ENCODE measurements at regions not wholly inside any gene's neighbourhood (a gene's known extent, or its start where the extent isn't known, plus 50 kb on each side); places are given as distances from the start of the nearest gene placed in this dataset.

DNA sequence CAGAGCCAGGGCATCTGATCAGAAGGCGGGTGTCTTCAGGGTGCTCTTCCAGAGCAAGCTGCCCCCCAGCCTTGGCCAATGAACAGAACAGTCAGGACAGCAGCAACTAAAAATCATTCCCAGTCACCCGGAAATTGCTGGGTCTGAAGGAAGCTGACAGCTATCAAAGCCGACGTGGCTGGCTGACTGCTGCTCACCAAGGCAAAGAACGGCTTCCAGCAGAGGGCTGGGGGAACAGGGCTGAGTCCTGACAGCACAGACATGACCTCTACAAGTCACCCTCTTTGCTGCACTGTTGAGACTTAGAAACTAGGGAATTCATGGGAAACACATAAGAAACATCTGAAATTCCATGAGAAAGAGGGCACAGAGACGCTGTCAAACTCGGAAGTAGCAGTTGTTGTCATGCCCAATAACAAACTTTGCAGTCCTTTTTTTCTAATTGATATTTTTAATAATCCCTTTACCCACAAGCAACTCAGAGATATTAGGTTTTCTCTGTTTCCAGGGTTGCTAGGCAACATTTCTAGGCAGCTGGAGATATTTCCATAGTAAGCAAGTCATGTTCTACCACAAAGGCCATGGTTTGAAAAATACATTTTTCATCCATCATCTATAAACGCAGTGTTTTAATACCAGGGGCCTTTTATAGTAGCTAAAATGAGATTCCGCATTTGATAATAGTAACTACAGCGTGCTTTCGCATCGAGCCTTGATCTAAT lies 365.2 kb downstream of the SEC23A start:
- H3K4me3 Mint-ChIP-seq, result no peak overlapping the region
- Histone ChIP-seq H3K9me3 (no peaks in the 10 kb centered on the region), H3K36me3 (ENCODE audit: control insufficient read depth in 2 of 2, extremely low read depth in 1 of 2, insufficient read depth in 1 of 2, low read length in 1 of 2) (no peaks in the 10 kb centered on the region), H3K27ac (ENCODE audit: low read length) (no peak overlapping the region), H3K4me1 (ENCODE audit: control insufficient read depth in 1 of 2, extremely low read depth in 1 of 2, insufficient read depth in 2 of 2, low read length in 2 of 2) (peaks cover 0 to 2% of the 10 kb centered on the region in 2 experiments), H3K27me3 (replicated peaks in 1 of 2; ENCODE audit: control insufficient read depth in 2 of 2, extremely low read depth in 1 of 2, insufficient read depth in 2 of 2, low read length in 1 of 2) (no peaks in the 10 kb centered on the region), H3K4me3 (ENCODE audit: control insufficient read depth in 1 of 2, extremely low read depth in 1 of 2, low read length in 1 of 2) (no peak overlapping the region)
- ChIA-PET POLR2A (no interaction called here), CTCF (interaction anchor here in 1 of 2 donors (0.6 kb wide), 1 partner anchor 1504 kb away, joined by 3 read pairs; no protein-coding TSS in a partner anchor)
- ATAC-seq (replicated peaks in 1 of 4) (no peak), DNase-seq (no peak)
- H3K27me3 Mint-ChIP-seq, result peaks cover 0 to 4% of the 10 kb centered on the region in 2 donors
- peaks cover 0 to 4% (median 0%) of the 10 kb centered on the region in 3 donors for H3K9me3 Mint-ChIP-seq
- H3K27ac Mint-ChIP-seq, result no peak overlapping the region
- H3K36me3 Mint-ChIP-seq, result no peaks in the 10 kb centered on the region
- no peaks in the 10 kb centered on the region for H3K4me1 Mint-ChIP-seq
- WGBS (ENCODE audit: insufficient coverage), result 86% methylated on average over 10 of the region's 12 CpGs

DNA sequence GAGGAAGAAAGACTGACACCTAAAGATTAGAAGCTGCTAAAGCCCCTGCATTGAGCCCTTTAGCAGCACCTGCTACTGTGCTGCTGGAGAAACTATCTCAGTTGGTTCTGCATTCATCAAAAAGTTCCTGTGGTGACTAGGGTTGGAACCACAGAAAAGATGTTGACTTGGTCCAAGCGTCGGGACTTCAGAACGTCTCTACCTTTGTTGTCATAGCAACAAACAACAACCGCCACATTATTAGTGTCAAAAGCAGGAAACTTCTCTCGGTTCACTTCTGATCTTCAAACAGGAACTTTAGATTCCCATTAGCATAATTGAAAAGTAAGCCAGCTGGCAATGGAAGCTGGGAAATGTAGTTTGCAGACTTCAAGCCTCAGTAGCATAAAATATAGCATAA lies 368.0 kb downstream of the SEC23A start:
- H3K27ac ChIP-seq (ENCODE audit: low read length), result no peak overlapping the region
- H3K27me3 Mint-ChIP-seq, result peaks cover 0 to 3% of the 10 kb centered on the region in 2 donors
- H3K4me1 Mint-ChIP-seq, result no peaks in the 10 kb centered on the region
- H3K27me3 ChIP-seq (replicated peaks in 1 of 2; ENCODE audit: control insufficient read depth in 2 of 2, extremely low read depth in 1 of 2, insufficient read depth in 2 of 2, low read length in 1 of 2), result no peaks in the 10 kb centered on the region
- H3K4me3 ChIP-seq (ENCODE audit: control insufficient read depth in 1 of 2, extremely low read depth in 1 of 2, low read length in 1 of 2), result peak overlapping the region in 1 of 2 donors; percentile 10
- H3K4me3 Mint-ChIP-seq, result no peak overlapping the region
- no peaks in the 10 kb centered on the region for H3K36me3 Mint-ChIP-seq
- peak in 1 of 35 experiments; percentile 5 for DNase-seq
- no peak overlapping the region for H3K27ac Mint-ChIP-seq
- peaks cover 0 to 8% (median 0%) of the 10 kb centered on the region in 3 donors for H3K9me3 Mint-ChIP-seq
- ChIA-PET CTCF (no interaction called here), POLR2A (no interaction called here)
- no CpG with 5 or more reads among the region's 5 CpGs for WGBS (ENCODE audit: insufficient coverage)
- ATAC-seq (replicated peaks in 1 of 4), result no peak
- H3K9me3 ChIP-seq, result no peaks in the 10 kb centered on the region
- H3K36me3 ChIP-seq (ENCODE audit: control insufficient read depth in 2 of 2, extremely low read depth in 1 of 2, insufficient read depth in 1 of 2, low read length in 1 of 2), result no peaks in the 10 kb centered on the region
- peaks cover 0 to 2% of the 10 kb centered on the region in 2 experiments for H3K4me1 ChIP-seq (ENCODE audit: control insufficient read depth in 1 of 2, extremely low read depth in 1 of 2, insufficient read depth in 2 of 2, low read length in 2 of 2)

DNA sequence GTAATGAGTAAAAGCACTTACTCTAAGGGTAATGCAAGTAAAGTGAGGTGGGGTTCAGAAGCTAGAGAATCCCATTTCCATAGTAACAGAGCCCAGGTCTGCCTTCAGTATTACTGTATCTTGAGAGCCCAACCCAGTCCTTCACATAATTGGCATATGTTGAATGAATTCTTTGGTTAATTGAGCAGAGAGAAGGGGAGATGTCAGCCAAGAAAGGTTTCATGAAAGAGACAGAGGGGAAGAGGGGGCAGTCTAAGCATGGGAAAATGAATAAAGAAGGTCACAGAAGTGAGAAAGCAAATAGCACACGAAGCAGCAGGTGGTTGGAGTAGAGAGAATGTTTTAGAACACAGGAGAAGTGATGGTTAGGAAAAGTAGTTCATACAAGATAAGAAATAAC lies 371.1 kb downstream of the SEC23A start:
- ChIA-PET CTCF (no interaction called here), POLR2A (no interaction called here)
- H3K27ac Mint-ChIP-seq, result no peak overlapping the region
- H3K4me3 Mint-ChIP-seq, result no peak overlapping the region
- Histone ChIP-seq H3K27ac (ENCODE audit: low read length) (no peak overlapping the region), H3K4me3 (ENCODE audit: control insufficient read depth in 1 of 2, extremely low read depth in 1 of 2, low read length in 1 of 2) (no peak overlapping the region), H3K4me1 (ENCODE audit: control insufficient read depth in 1 of 2, extremely low read depth in 1 of 2, insufficient read depth in 2 of 2, low read length in 2 of 2) (no peaks in the 10 kb centered on the region), H3K36me3 (ENCODE audit: control insufficient read depth in 2 of 2, extremely low read depth in 1 of 2, insufficient read depth in 1 of 2, low read length in 1 of 2) (no peaks in the 10 kb centered on the region), H3K27me3 (replicated peaks in 1 of 2; ENCODE audit: control insufficient read depth in 2 of 2, extremely low read depth in 1 of 2, insufficient read depth in 2 of 2, low read length in 1 of 2) (peaks cover 0 to 4% of the 10 kb centered on the region in 2 experiments), H3K9me3 (no peaks in the 10 kb centered on the region)
- H3K4me1 Mint-ChIP-seq, result no peaks in the 10 kb centered on the region
- no peaks in the 10 kb centered on the region for H3K36me3 Mint-ChIP-seq
- DNase-seq, result no peak
- peaks cover 0 to 8% (median 0%) of the 10 kb centered on the region in 3 donors for H3K9me3 Mint-ChIP-seq
- no peak for ATAC-seq (replicated peaks in 1 of 4)
- WGBS (ENCODE audit: insufficient coverage), result no CpG with 5 or more reads among the region's 1 CpG
- peaks cover 3 to 8% of the 10 kb centered on the region in 2 donors for H3K27me3 Mint-ChIP-seq

DNA sequence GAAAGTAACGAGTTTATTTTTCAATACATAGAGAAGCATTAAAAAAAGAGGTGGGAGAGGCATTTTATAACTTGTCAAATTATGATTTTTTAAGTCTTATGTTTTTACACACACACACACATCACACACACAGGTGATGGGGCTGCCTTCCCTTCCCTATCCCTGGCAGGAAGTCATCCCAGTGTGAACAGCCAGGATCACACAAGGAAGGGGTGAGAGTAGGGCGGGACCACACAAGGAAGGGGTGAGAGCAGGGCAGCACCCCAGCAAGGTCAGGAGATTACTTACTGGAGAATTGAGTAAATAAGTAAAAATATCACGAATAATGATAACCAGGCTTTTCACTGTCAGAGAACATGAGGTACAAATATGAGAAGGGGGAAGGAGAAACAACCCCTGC lies 372.6 kb downstream of the SEC23A start:
- ChIA-PET CTCF (no interaction called here), POLR2A (no interaction called here)
- H3K36me3 ChIP-seq (ENCODE audit: control insufficient read depth in 2 of 2, extremely low read depth in 1 of 2, insufficient read depth in 1 of 2, low read length in 1 of 2), result no peaks in the 10 kb centered on the region
- WGBS (ENCODE audit: insufficient coverage), result 71% methylated on average over 2 of the region's 3 CpGs
- Mint-ChIP-seq H3K4me3 (no peak overlapping the region), H3K27ac (no peak overlapping the region), H3K4me1 (no peaks in the 10 kb centered on the region), H3K9me3 (peaks cover 0 to 8% (median 0%) of the 10 kb centered on the region in 3 donors), H3K36me3 (no peaks in the 10 kb centered on the region), H3K27me3 (peaks cover 3 to 8% of the 10 kb centered on the region in 2 donors)
- H3K27ac ChIP-seq (ENCODE audit: low read length), result no peak overlapping the region
- H3K4me3 ChIP-seq (ENCODE audit: control insufficient read depth in 1 of 2, extremely low read depth in 1 of 2, low read length in 1 of 2), result no peak overlapping the region
- no peaks in the 10 kb centered on the region for H3K9me3 ChIP-seq
- DNase-seq (no peak), ATAC-seq (replicated peaks in 1 of 4) (no peak)
- no peaks in the 10 kb centered on the region for H3K4me1 ChIP-seq (ENCODE audit: control insufficient read depth in 1 of 2, extremely low read depth in 1 of 2, insufficient read depth in 2 of 2, low read length in 2 of 2)
- H3K27me3 ChIP-seq (replicated peaks in 1 of 2; ENCODE audit: control insufficient read depth in 2 of 2, extremely low read depth in 1 of 2, insufficient read depth in 2 of 2, low read length in 1 of 2), result peaks cover 0 to 4% of the 10 kb centered on the region in 2 experiments

DNA sequence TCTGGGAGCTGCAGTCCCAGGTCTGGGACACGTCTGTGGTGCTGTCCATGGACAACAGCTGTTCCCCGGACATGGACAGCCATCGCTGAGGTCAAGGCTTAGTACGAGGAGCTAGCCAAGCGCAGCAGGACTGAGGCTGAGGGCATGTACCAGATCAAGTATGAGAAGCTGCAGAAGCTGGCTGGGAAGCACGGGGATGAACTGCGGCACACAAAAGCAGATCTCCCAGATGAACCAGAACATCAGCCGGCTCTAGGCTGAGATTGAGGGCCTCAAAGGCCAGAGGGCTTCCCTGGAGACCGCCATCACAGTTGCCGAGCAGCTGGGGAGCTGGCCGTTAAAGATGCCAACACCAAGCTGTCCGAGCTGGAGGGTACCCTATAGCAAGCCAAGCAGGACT lies 375.3 kb downstream of the SEC23A start:
- no peak overlapping the region for H3K4me3 ChIP-seq (ENCODE audit: control insufficient read depth in 1 of 2, extremely low read depth in 1 of 2, low read length in 1 of 2)
- POLR2A ChIA-PET, result no interaction called here
- H3K27ac ChIP-seq (ENCODE audit: low read length), result no peak overlapping the region
- H3K4me1 Mint-ChIP-seq, result no peaks in the 10 kb centered on the region
- H3K27ac Mint-ChIP-seq, result no peak overlapping the region
- H3K4me1 ChIP-seq (ENCODE audit: control insufficient read depth in 1 of 2, extremely low read depth in 1 of 2, insufficient read depth in 2 of 2, low read length in 2 of 2), result no peaks in the 10 kb centered on the region
- H3K9me3 Mint-ChIP-seq, result peaks cover 0 to 4% (median 0%) of the 10 kb centered on the region in 3 donors
- DNase-seq (no peak), ATAC-seq (replicated peaks in 1 of 4) (no peak)
- H3K36me3 Mint-ChIP-seq, result no peaks in the 10 kb centered on the region
- peaks cover 0 to 4% of the 10 kb centered on the region in 2 experiments for H3K27me3 ChIP-seq (replicated peaks in 1 of 2; ENCODE audit: control insufficient read depth in 2 of 2, extremely low read depth in 1 of 2, insufficient read depth in 2 of 2, low read length in 1 of 2)
- peaks cover 2 to 8% of the 10 kb centered on the region in 2 donors for H3K27me3 Mint-ChIP-seq
- H3K4me3 Mint-ChIP-seq, result no peak overlapping the region
- CTCF ChIA-PET, result no interaction called here
- no peaks in the 10 kb centered on the region for H3K36me3 ChIP-seq (ENCODE audit: control insufficient read depth in 2 of 2, extremely low read depth in 1 of 2, insufficient read depth in 1 of 2, low read length in 1 of 2)
- no peaks in the 10 kb centered on the region for H3K9me3 ChIP-seq
- WGBS (ENCODE audit: insufficient coverage), result 85% methylated on average over 12 of the region's 12 CpGs

DNA sequence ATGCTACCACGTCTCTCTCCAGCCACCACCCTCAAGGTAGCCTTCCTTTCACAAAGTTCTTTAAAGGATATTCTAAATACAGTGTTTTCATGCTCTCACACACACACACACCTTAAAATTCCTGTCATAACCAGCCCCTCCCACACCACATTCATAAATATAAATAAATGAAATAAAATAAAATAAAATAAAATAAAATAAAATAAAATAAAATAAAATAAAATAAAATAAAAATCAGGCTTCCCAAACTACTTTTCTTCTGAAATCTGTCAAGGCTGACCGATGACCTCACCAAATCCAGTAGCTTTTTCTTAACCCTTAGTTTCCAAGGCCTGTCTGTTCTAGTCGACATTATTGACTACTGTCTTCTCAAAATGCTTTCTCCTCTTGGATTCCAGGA lies 378.4 kb downstream of the SEC23A start:
- Histone ChIP-seq H3K27ac (ENCODE audit: low read length) (no peak overlapping the region), H3K9me3 (no peaks in the 10 kb centered on the region), H3K4me1 (ENCODE audit: control insufficient read depth in 1 of 2, extremely low read depth in 1 of 2, insufficient read depth in 2 of 2, low read length in 2 of 2) (no peaks in the 10 kb centered on the region), H3K27me3 (replicated peaks in 1 of 2; ENCODE audit: control insufficient read depth in 2 of 2, extremely low read depth in 1 of 2, insufficient read depth in 2 of 2, low read length in 1 of 2) (peaks cover 0 to 4% of the 10 kb centered on the region in 2 experiments), H3K36me3 (ENCODE audit: control insufficient read depth in 2 of 2, extremely low read depth in 1 of 2, insufficient read depth in 1 of 2, low read length in 1 of 2) (no peaks in the 10 kb centered on the region), H3K4me3 (ENCODE audit: control insufficient read depth in 1 of 2, extremely low read depth in 1 of 2, low read length in 1 of 2) (no peak overlapping the region)
- no peaks in the 10 kb centered on the region for H3K36me3 Mint-ChIP-seq
- H3K27ac Mint-ChIP-seq, result no peak overlapping the region
- no peaks in the 10 kb centered on the region for H3K4me1 Mint-ChIP-seq
- 53% methylated on average over 2 of the region's 3 CpGs for WGBS (ENCODE audit: insufficient coverage)
- H3K4me3 Mint-ChIP-seq, result no peak overlapping the region
- DNase-seq (no peak), ATAC-seq (replicated peaks in 1 of 4) (no peak)
- CTCF ChIA-PET, result interaction anchor here in 1 of 2 donors (0.6 kb wide), 1 partner anchor 1559 kb away, joined by 3 read pairs; no protein-coding TSS in a partner anchor
- no peaks in the 10 kb centered on the region for H3K9me3 Mint-ChIP-seq
- peaks cover 0 to 13% of the 10 kb centered on the region in 2 donors for H3K27me3 Mint-ChIP-seq
- POLR2A ChIA-PET, result no interaction called here
